ENCODE measurements at regions not wholly inside any gene's neighbourhood (a gene's known extent, or its start where the extent isn't known, plus 50 kb on each side); places are given as distances from the start of the nearest gene placed in this dataset.

GRCh38 chr18:73790587-73790986 is 357.0 kb downstream of the FBXO15 start:
- no peak for TF ChIP-seq CTCF (conservative IDR thresholded peaks at IDR 0.05 in 1 of 2, IDR thresholded peaks at IDR 0.05 in 1 of 2; ENCODE audit: low read depth in 1 of 2, low read length in 2 of 2)
- no peak for TF ChIP-seq EZH2 (IDR thresholded peaks at IDR 0.05; ENCODE audit: low read length, missing control alignments)

Data from fibroblast of lung (primary cell).